GM18507 (cell line): ENCODE measurements at regions not wholly inside any gene's neighbourhood (a gene's known extent, or its start where the extent isn't known, plus 50 kb on each side); places are given as distances from the start of the nearest gene placed in this dataset.
"Not testable (repeated sequence)": the region's sequence is repeated elsewhere in the genome, so short reads cannot be mapped to it uniquely, and the experiment has no call there.

Experiments
- DNase-seq: peaks from one replicate; pipeline ENCODE4 v3.0.0; 2011; ENCODE audit warnings: low read depth; ENCODE audit not compliant: insufficient read length; ENCODE audit errors: extremely low spot score
- FAIRE-seq: peaks from 2 replicates; lab custom pipeline; 2011; peaks lifted over from hg19 to GRCh38; lab: Jason Lieb, UNC

GRCh38 chr11:112310848-112311247 is 50.2 kb upstream of the PLET1 start:
- no peak for FAIRE-seq

GRCh38 chr11:112315057-112315720 is 54.5 kb upstream of the PLET1 start:
- DNase-seq (no peak), FAIRE-seq (no peak)

More at GRCh38 chr11:112310848-112311247, 50.2 kb upstream of the PLET1 start:
- no peak for DNase-seq

GRCh38 chr11:112315861-112316739 is 55.4 kb upstream of the PLET1 start:
- FAIRE-seq, result no peak

GRCh38 chr11:112316971-112317370 is 56.3 kb upstream of the PLET1 start:
- DNase-seq (no peak), FAIRE-seq (no peak)

More at GRCh38 chr11:112315861-112316739, 55.4 kb upstream of the PLET1 start:
- no peak for DNase-seq

- DNase-seq (no peak), FAIRE-seq (no peak)
Measured at GRCh38 chr11:112318184-112318591, 57.5 kb upstream of the PLET1 start.

GRCh38 chr11:112318661-112319060 is 58.0 kb upstream of the PLET1 start:
- no peak for FAIRE-seq
- DNase-seq, result no peak

GRCh38 chr11:112320668-112321067 is 60.0 kb upstream of the PLET1 start:
- FAIRE-seq (no peak), DNase-seq (no peak)

GRCh38 chr11:112321501-112322172 is 61.0 kb upstream of the PLET1 start:
- DNase-seq (no peak), FAIRE-seq (no peak)

GRCh38 chr11:112322173-112322790 is 61.6 kb upstream of the PLET1 start:
- FAIRE-seq (no peak), DNase-seq (no peak)

GRCh38 chr11:112334381-112334780 is 73.7 kb upstream of the PLET1 start:
- DNase-seq, result no peak
- FAIRE-seq, result no peak

GRCh38 chr11:112336356-112336886 is 75.8 kb upstream of the PLET1 start:
- FAIRE-seq (no peak), DNase-seq (no peak)

GRCh38 chr11:112339566-112339965 is 78.9 kb upstream of the PLET1 start:
- DNase-seq, result no peak
- no peak for FAIRE-seq

GRCh38 chr11:112343368-112344039 is 82.8 kb upstream of the PLET1 start:
- DNase-seq (no peak), FAIRE-seq (no peak)

- FAIRE-seq (no peak), DNase-seq (no peak)
Measured at GRCh38 chr11:112344040-112344413, 83.4 kb upstream of the PLET1 start.

- DNase-seq, result no peak
- FAIRE-seq, result no peak
Measured at GRCh38 chr11:112345166-112345565, 84.5 kb upstream of the PLET1 start.

- FAIRE-seq (no peak), DNase-seq (no peak)
Measured at GRCh38 chr11:112345706-112346105, 85.0 kb upstream of the PLET1 start.

- no peak for DNase-seq
- no peak for FAIRE-seq
Measured at GRCh38 chr11:112346586-112346985, 85.9 kb upstream of the PLET1 start.

- FAIRE-seq, result no peak
Measured at GRCh38 chr11:112348480-112349029, 87.9 kb upstream of the PLET1 start.

GRCh38 chr11:112351423-112351822 is 90.8 kb upstream of the PLET1 start:
- FAIRE-seq, result not testable (repeated sequence)

More at GRCh38 chr11:112348480-112349029, 87.9 kb upstream of the PLET1 start:
- DNase-seq, result no peak

More at GRCh38 chr11:112351423-112351822, 90.8 kb upstream of the PLET1 start:
- not testable (repeated sequence) for DNase-seq
